ENCODE measurements at regions not wholly inside any gene's neighbourhood (a gene's known extent, or its start where the extent isn't known, plus 50 kb on each side); places are given as distances from the start of the nearest gene placed in this dataset.

DNA sequence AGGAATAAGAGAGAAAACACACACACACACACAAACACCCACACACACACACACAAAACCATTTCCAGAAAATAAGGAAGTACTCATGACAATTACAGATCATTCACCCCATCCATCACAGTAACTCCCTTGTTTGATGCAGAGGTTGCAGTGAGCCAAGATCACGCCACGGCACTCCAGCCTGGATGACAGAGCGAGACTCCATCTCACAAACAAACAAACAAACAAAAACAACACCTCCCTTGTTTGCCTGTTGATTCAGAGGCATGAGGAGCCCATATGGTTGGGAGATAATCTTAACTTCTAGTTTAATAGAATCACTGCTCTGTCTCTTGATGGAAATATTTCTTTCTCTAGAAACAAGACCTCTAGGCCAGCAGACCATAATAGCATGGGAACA is 2043.5 kb upstream of the AGA start:
- no peak for DNase-seq (ENCODE audit: low read depth, low spot score)
- no peaks in the 10 kb centered on the region for H3K9me3 ChIP-seq (ENCODE audit: low read depth, low read length)

DNA sequence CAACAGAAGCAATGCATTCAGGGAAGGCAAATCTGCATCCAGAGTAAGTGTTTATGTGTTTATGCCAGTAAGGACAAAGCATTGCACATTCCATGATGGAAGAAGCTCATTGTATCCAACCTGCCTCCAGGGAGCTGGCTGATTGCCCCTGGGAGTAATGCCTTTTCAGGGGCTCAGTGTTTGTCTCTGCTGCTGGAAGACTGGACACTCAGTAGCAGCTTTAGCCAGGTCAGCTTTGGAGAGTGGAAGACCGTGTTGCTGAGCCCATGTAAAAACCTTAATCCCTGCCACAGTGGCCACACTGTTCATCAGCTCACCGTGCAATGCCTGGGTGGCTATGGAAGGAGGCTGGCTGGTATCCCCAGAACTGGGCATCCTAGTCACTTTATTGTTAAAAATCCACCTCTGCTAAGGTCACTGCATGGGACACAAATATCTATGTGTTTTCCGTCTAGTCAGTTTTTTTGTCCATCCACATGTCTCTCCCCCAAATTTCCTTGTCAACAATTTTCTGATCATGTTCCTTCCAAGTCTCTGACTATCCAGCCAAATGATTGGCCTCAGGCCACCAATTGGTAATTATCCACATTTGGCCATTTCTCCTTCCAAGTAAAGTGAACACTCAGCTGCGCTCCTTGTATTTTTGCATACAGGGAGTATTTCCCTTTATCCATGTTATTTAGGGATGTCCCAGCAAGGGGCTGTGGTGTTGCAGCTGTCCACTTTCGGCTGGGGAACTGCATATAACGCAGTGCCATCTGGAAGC is 2044.5 kb upstream of the AGA start:
- no peak for TF ChIP-seq POLR2AphosphoS5 (IDR thresholded peaks at IDR 0.05; ENCODE audit: borderline replicate concordance, low read depth, low read length)
- no peak for TF ChIP-seq FOXP2 (optimal IDR thresholded peaks at IDR 0.05; ENCODE audit: control extremely low read depth, extremely low read length, insufficient read depth)
- no peak for TF ChIP-seq EZH2 (IDR thresholded peaks at IDR 0.05)
- Histone ChIP-seq H3K9ac (ENCODE audit: insufficient read length) (no peak overlapping the region), H3K36me3 (ENCODE audit: insufficient read depth, low read length) (no peaks in the 10 kb centered on the region), H3K27ac (no peak overlapping the region), H3K4me3 (no peak overlapping the region), H3K9me3 (ENCODE audit: low read depth, low read length) (no peaks in the 10 kb centered on the region)
- no peak for DNase-seq (ENCODE audit: low read depth, low spot score)

More for the DNA sequence above, 2043.5 kb upstream of the AGA start:
- TF ChIP-seq EZH2 (IDR thresholded peaks at IDR 0.05) (no peak), POLR2AphosphoS5 (IDR thresholded peaks at IDR 0.05; ENCODE audit: borderline replicate concordance, low read depth, low read length) (no peak), FOXP2 (optimal IDR thresholded peaks at IDR 0.05; ENCODE audit: control extremely low read depth, extremely low read length, insufficient read depth) (no peak)
- H3K9ac ChIP-seq (ENCODE audit: insufficient read length): no peak overlapping the region
- H3K27ac ChIP-seq: no peak overlapping the region
- H3K4me3 ChIP-seq: no peak overlapping the region
- no peaks in the 10 kb centered on the region for H3K36me3 ChIP-seq (ENCODE audit: insufficient read depth, low read length)

DNA sequence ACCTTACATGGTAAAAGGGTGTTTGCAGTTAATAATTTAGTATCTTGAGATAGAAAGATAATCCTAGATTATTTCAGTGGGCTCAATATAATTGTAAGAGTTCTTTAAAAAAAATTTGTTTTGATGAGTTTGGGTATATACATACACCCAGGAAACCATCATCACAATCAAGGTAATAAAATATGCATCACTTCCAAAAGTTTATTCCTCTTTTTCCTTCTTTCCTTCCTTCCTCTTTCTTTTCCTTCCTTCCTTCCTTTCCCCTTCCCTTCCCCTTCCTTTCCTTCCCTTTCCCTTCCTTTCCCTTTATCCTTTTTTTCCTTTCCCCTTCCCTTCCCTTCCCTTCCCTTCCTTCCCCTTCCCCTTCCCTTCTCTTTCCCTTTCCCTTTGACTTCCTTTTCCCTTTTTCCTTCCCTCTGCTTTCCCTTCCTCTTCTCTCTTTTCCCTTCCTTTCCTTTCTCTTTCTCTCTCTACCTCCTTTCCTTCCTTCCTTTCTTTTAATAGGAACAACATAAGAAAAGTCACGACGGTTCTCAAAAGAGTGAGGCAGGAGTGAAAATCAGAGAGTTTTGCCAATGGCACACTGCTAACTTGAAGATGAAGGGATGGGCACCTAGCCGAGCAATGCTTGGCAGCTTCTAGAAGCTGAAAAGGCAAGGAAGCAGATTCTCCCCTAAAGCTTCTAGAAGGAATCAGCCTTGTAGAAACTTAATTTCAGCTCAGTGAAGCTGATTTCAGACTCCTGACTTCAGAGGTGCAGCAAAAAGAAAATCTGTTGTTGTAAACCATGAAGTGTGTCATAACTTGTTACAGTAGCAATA is 2050.2 kb upstream of the AGA start:
- TF ChIP-seq POLR2AphosphoS5 (IDR thresholded peaks at IDR 0.05; ENCODE audit: borderline replicate concordance, low read depth, low read length): no peak
- TF ChIP-seq FOXP2 (optimal IDR thresholded peaks at IDR 0.05; ENCODE audit: control extremely low read depth, extremely low read length, insufficient read depth): no peak
- Histone ChIP-seq H3K36me3 (ENCODE audit: insufficient read depth, low read length) (no peaks in the 10 kb centered on the region), H3K27ac (no peak overlapping the region), H3K9ac (ENCODE audit: insufficient read length) (no peak overlapping the region), H3K9me3 (ENCODE audit: low read depth, low read length) (no peaks in the 10 kb centered on the region), H3K4me3 (no peak overlapping the region)
- DNase-seq (ENCODE audit: low read depth, low spot score): no peak

DNA sequence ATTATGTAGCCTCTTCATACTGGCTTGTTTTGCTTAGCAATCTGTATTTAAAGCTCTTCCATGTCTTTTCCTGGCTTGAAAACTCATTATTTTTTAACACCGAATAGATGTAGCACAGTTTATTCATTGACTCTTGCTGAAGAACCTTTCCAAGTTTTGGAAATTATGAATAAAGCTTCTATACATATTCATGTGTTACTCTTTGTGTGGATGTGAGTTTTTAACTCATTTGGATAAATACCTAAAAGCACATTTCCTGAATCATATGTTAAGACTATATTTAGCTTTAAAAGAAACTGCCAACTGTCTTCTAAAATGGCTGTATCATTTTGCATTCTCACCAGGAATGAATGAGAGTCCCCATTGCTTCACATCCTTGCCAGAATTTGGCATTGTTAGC is 2061.7 kb upstream of the AGA start:
- Histone ChIP-seq H3K9me3 (ENCODE audit: low read depth, low read length) (no peaks in the 10 kb centered on the region), H3K9ac (ENCODE audit: insufficient read length) (no peak overlapping the region), H3K27ac (no peak overlapping the region), H3K4me3 (no peak overlapping the region), H3K36me3 (ENCODE audit: insufficient read depth, low read length) (no peaks in the 10 kb centered on the region)
- TF ChIP-seq FOXP2 (optimal IDR thresholded peaks at IDR 0.05; ENCODE audit: control extremely low read depth, extremely low read length, insufficient read depth): no peak
- TF ChIP-seq POLR2AphosphoS5 (IDR thresholded peaks at IDR 0.05; ENCODE audit: borderline replicate concordance, low read depth, low read length): no peak
- TF ChIP-seq EZH2 (IDR thresholded peaks at IDR 0.05): no peak
- no peak for DNase-seq (ENCODE audit: low read depth, low spot score)

DNA sequence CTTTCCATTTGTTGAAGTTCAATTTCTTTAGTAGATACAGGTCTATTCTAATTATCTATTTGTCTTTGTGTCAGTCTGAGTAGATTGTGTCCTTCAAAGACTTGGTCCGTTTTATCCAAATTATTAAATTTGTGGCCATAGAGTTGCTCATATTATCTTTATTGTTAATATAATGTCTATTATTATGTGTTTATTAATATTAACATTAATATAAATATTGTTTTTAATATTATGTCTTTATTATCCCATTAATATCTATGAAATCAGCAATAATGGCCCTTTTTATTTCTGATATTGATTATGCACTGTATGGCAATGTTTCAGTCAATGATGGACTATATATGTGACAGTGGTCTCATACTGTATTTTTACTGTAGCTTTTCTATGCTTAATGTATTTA is 2067.3 kb upstream of the AGA start:
- Histone ChIP-seq H3K36me3 (ENCODE audit: insufficient read depth, low read length) (no peaks in the 10 kb centered on the region), H3K9ac (ENCODE audit: insufficient read length) (no peak overlapping the region), H3K27ac (no peak overlapping the region), H3K9me3 (ENCODE audit: low read depth, low read length) (no peaks in the 10 kb centered on the region), H3K4me3 (no peak overlapping the region)
- TF ChIP-seq EZH2 (IDR thresholded peaks at IDR 0.05) (no peak), FOXP2 (optimal IDR thresholded peaks at IDR 0.05; ENCODE audit: control extremely low read depth, extremely low read length, insufficient read depth) (no peak), POLR2AphosphoS5 (IDR thresholded peaks at IDR 0.05; ENCODE audit: borderline replicate concordance, low read depth, low read length) (no peak)
- no peak for DNase-seq (ENCODE audit: low read depth, low spot score)

DNA sequence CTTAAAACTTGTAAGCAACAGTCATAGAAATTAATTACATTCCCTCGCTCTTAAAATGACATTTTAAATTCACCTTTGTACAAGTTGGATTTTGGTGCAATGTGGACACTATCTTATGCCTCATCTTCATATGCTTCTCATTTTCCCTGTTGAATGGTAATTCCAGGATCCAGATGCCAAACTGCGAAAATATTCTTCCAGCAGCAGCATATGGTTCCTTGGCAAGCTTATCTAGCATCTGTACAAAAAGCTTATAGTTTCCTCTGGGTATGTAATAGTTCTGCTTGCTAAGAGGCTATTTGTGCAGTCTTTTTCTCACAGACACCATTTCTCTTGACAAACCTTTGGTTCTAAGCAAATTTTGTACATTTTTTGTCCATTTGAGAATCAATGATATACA is 2079.7 kb upstream of the AGA start:
- H3K4me3 ChIP-seq: no peak overlapping the region
- TF ChIP-seq POLR2AphosphoS5 (IDR thresholded peaks at IDR 0.05; ENCODE audit: borderline replicate concordance, low read depth, low read length): no peak
- TF ChIP-seq EZH2 (IDR thresholded peaks at IDR 0.05): no peak
- no peak for TF ChIP-seq FOXP2 (optimal IDR thresholded peaks at IDR 0.05; ENCODE audit: control extremely low read depth, extremely low read length, insufficient read depth)
- no peaks in the 10 kb centered on the region for H3K9me3 ChIP-seq (ENCODE audit: low read depth, low read length)
- no peak for DNase-seq (ENCODE audit: low read depth, low spot score)
- H3K27ac ChIP-seq: no peak overlapping the region
- no peak overlapping the region for H3K9ac ChIP-seq (ENCODE audit: insufficient read length)
- H3K36me3 ChIP-seq (ENCODE audit: insufficient read depth, low read length): no peaks in the 10 kb centered on the region

DNA sequence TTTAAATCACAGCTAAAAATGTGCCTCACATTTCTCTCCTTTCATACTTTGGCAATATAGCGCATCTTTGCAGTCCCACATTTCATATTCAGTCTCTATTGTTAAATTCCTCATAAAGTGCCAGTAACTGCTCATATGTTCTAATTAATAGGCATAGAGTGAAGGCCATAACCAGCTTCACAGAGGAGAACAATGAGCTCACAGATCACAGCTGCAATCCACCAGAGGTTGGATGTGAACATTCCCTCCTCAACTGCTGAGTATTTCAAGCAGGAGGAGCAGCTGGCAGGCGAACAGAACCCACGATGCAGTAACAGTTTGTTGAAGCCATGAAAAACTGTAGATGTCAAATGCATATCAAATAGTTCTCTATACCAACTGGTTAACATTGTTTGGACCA is 2088.7 kb upstream of the AGA start:
- Histone ChIP-seq H3K4me3 (no peak overlapping the region), H3K9me3 (ENCODE audit: low read depth, low read length) (no peaks in the 10 kb centered on the region), H3K27ac (no peak overlapping the region), H3K9ac (ENCODE audit: insufficient read length) (no peak overlapping the region), H3K36me3 (ENCODE audit: insufficient read depth, low read length) (no peaks in the 10 kb centered on the region)
- TF ChIP-seq POLR2AphosphoS5 (IDR thresholded peaks at IDR 0.05; ENCODE audit: borderline replicate concordance, low read depth, low read length): no peak
- no peak for TF ChIP-seq FOXP2 (optimal IDR thresholded peaks at IDR 0.05; ENCODE audit: control extremely low read depth, extremely low read length, insufficient read depth)
- TF ChIP-seq EZH2 (IDR thresholded peaks at IDR 0.05): no peak
- no peak for DNase-seq (ENCODE audit: low read depth, low spot score)

DNA sequence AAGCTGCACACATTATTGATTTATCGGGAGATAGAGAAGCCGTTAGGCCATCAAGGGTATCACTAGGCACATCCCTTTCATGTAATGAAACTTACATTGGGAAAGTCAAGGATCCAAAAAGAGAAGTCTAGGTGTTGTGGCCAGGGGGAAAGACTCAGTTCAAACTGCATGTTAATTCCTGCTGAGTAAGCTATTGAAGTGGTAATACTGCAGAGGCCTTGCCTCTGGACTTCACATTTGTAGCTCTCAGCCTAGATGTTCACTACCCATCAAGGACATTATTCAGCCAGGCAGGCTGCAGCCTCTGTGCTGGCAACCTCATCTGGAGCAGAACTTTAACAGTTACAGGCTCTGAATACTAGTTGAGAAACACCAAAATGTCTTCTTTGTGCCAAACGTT is 2094.5 kb upstream of the AGA start:
- DNase-seq (ENCODE audit: low read depth, low spot score): no peak
- Histone ChIP-seq H3K36me3 (ENCODE audit: insufficient read depth, low read length) (no peaks in the 10 kb centered on the region), H3K27ac (no peak overlapping the region), H3K9me3 (ENCODE audit: low read depth, low read length) (no peaks in the 10 kb centered on the region), H3K4me3 (no peak overlapping the region), H3K9ac (ENCODE audit: insufficient read length) (no peak overlapping the region)
- TF ChIP-seq POLR2AphosphoS5 (IDR thresholded peaks at IDR 0.05; ENCODE audit: borderline replicate concordance, low read depth, low read length) (no peak), EZH2 (IDR thresholded peaks at IDR 0.05) (no peak), FOXP2 (optimal IDR thresholded peaks at IDR 0.05; ENCODE audit: control extremely low read depth, extremely low read length, insufficient read depth) (no peak)
